ENCODE measurements at regions not wholly inside any gene's neighbourhood (a gene's known extent, or its start where the extent isn't known, plus 50 kb on each side); places are given as distances from the start of the nearest gene placed in this dataset.

- no peaks in the 10 kb centered on the region for H3K79me2 ChIP-seq (replicated peaks; ENCODE audit: insufficient read depth)
- Mint-ChIP-seq H3K27ac (no peak overlapping the region), H3K27me3 (ENCODE audit: insufficient read depth, low read depth, poor library complexity) (no peaks in the 10 kb centered on the region), H3K4me1 (peaks cover 10% of the 10 kb centered on the region), H3K4me3 (no peak overlapping the region), H3K9me3 (no peaks in the 10 kb centered on the region), H3K36me3 (ENCODE audit: low read depth) (no peaks in the 10 kb centered on the region)
- H2AFZ ChIP-seq = no peak overlapping the region
- TF ChIP-seq ZNF331 (CRISPR knock-in tag; IDR thresholded peaks at IDR 0.05; ENCODE audit: low read depth) (no peak), EZH2phosphoT487 (IDR thresholded peaks at IDR 0.05; ENCODE audit: unreplicated experiment) (no peak), NANOG (IDR thresholded peaks at IDR 0.05; ENCODE audit: borderline replicate concordance) (no peak), CREB1 (CRISPR knock-in tag; IDR thresholded peaks at IDR 0.05; ENCODE audit: low read depth) (no peak), CTCF (conservative IDR thresholded peaks at IDR 0.05; ENCODE audit: low read depth in 2 of 2) (no peak), POLR2AphosphoS5 (IDR thresholded peaks at IDR 0.05; ENCODE audit: low read depth) (no peak), REST (IDR thresholded peaks at IDR 0.05; ENCODE audit: unreplicated experiment) (no peak), ZNF462 (CRISPR knock-in tag; IDR thresholded peaks at IDR 0.05) (no peak), ETS1 (IDR thresholded peaks at IDR 0.05) (no peak), ZNF114 (CRISPR knock-in tag; IDR thresholded peaks at IDR 0.05) (no peak), JUNB (IDR thresholded peaks at IDR 0.05; ENCODE audit: unreplicated experiment) (no peak), EZH2 (IDR thresholded peaks at IDR 0.05; ENCODE audit: low read depth, unreplicated experiment) (no peak), STAT1 (IDR thresholded peaks at IDR 0.05; ENCODE audit: unreplicated experiment) (no peak)
- no peaks in the 10 kb centered on the region for H4K20me1 ChIP-seq (replicated peaks; ENCODE audit: insufficient read depth)
- no peaks in the 10 kb centered on the region for H3K9me2 ChIP-seq (ENCODE audit: insufficient read depth)
- no peaks in the 10 kb centered on the region for H3F3A ChIP-seq (replicated peaks; ENCODE audit: low read depth)
- no peaks in the 10 kb centered on the region for H3K36me3 ChIP-seq (ENCODE audit: insufficient read depth)
- H3K4me3 ChIP-seq = no peak overlapping the region
- no peaks in the 10 kb centered on the region for H3K27me3 ChIP-seq (ENCODE audit: insufficient read depth)
- no peak overlapping the region for H3K4me2 ChIP-seq
- DNase-seq (ENCODE audit: low spot score) (no peak), ATAC-seq (no peak)
- peaks cover 3% of the 10 kb centered on the region for H3K4me1 ChIP-seq (ENCODE audit: insufficient read depth)
- H3K27ac ChIP-seq (ENCODE audit: low read depth) = no peak overlapping the region
Observed at GRCh38 chr7:119761776-119762175, 511.2 kb upstream of the KCND2 start.

Measured in GM23338 (cell line).